ENCODE measurements at regions not wholly inside any gene's neighbourhood (a gene's known extent, or its start where the extent isn't known, plus 50 kb on each side); places are given as distances from the start of the nearest gene placed in this dataset.

DNA sequence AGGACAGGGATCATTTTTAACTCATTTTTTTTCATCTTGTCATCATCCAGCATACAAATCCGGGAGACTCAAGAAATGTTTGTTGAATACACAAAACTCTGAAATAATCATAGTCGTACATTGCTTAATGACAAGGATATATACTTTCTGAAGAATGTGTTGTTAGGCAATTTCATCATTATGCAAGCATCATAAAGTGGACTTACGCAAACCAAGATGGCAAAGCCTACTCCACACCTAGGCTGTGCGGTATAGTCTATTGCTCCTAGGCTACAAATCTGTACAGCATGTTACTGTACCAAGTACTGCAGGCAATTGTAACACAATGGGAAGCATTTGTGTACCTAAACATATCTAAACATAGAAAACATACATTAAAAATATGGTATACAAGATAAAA is 264.1 kb downstream of the TSHZ3 start (continued):
- TF ChIP-seq ZNF462 (CRISPR knock-in tag; IDR thresholded peaks at IDR 0.05) (no peak), STAT1 (IDR thresholded peaks at IDR 0.05; ENCODE audit: unreplicated experiment) (no peak), CREB1 (CRISPR knock-in tag; IDR thresholded peaks at IDR 0.05; ENCODE audit: low read depth) (no peak), EZH2phosphoT487 (IDR thresholded peaks at IDR 0.05; ENCODE audit: unreplicated experiment) (no peak)
- TF ChIP-seq, protein P1, sequence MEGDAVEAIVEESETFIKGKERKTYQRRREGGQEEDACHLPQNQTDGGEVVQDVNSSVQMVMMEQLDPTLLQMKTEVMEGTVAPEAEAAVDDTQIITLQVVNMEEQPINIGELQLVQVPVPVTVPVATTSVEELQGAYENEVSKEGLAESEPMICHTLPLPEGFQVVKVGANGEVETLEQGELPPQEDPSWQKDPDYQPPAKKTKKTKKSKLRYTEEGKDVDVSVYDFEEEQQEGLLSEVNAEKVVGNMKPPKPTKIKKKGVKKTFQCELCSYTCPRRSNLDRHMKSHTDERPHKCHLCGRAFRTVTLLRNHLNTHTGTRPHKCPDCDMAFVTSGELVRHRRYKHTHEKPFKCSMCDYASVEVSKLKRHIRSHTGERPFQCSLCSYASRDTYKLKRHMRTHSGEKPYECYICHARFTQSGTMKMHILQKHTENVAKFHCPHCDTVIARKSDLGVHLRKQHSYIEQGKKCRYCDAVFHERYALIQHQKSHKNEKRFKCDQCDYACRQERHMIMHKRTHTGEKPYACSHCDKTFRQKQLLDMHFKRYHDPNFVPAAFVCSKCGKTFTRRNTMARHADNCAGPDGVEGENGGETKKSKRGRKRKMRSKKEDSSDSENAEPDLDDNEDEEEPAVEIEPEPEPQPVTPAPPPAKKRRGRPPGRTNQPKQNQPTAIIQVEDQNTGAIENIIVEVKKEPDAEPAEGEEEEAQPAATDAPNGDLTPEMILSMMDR (conservative IDR thresholded peaks at IDR 0.05; ENCODE audit: low read depth in 2 of 2) = no peak

GRCh38 chr19:31083105-31083504 is 266.1 kb downstream of the TSHZ3 start:
- no peaks in the 10 kb centered on the region for H3K27me3 ChIP-seq (ENCODE audit: insufficient read depth)
- Mint-ChIP-seq H3K36me3 (ENCODE audit: low read depth) (no peaks in the 10 kb centered on the region), H3K4me1 (no peaks in the 10 kb centered on the region), H3K9me3 (no peaks in the 10 kb centered on the region), H3K27me3 (ENCODE audit: insufficient read depth, low read depth, poor library complexity) (no peaks in the 10 kb centered on the region), H3K4me3 (no peak overlapping the region), H3K27ac (no peak overlapping the region)
- H2AFZ ChIP-seq = no peak overlapping the region
- H3F3A ChIP-seq (replicated peaks; ENCODE audit: low read depth) = no peaks in the 10 kb centered on the region
- H4K20me1 ChIP-seq (replicated peaks; ENCODE audit: insufficient read depth) = no peaks in the 10 kb centered on the region
- H3K27ac ChIP-seq (ENCODE audit: low read depth) = no peak overlapping the region
- DNase-seq (ENCODE audit: low spot score) (no peak), ATAC-seq (no peak)
- H3K4me2 ChIP-seq = no peak overlapping the region
- H3K36me3 ChIP-seq (ENCODE audit: insufficient read depth) = no peaks in the 10 kb centered on the region
- no peaks in the 10 kb centered on the region for H3K4me1 ChIP-seq (ENCODE audit: insufficient read depth)
- no peaks in the 10 kb centered on the region for H3K79me2 ChIP-seq (replicated peaks; ENCODE audit: insufficient read depth)
- 0 out of 2 replicates have a peak, but pooled peaks cover 5% of the 10 kb centered on the region for H3K9me2 ChIP-seq (ENCODE audit: insufficient read depth)
- H3K4me3 ChIP-seq = no peak overlapping the region
- no peak for TF ChIP-seq STAT1 (IDR thresholded peaks at IDR 0.05; ENCODE audit: unreplicated experiment)
- TF ChIP-seq ZNF462 (CRISPR knock-in tag; IDR thresholded peaks at IDR 0.05) = no peak
